Endothelial cell of umbilical vein (primary cell): ENCODE measurements at regions not wholly inside any gene's neighbourhood (a gene's known extent, or its start where the extent isn't known, plus 50 kb on each side); places are given as distances from the start of the nearest gene placed in this dataset.

ENCODE experiments used
- BruUV-seq: library from RNA; stranded (reverse); fragments of 400-500 nt; replicated peaks from 2 replicates; lab custom pipeline; 2021; lab: Mats Ljungman, UMichigan
- CTCF ChIA-PET: fragments of 300-600, 350-600 bp; sonication (Branson Sonifier 250); formaldehyde crosslinking; loops from one replicate; lab custom pipeline; 2021; ENCODE audit warnings: antibody characterized with exemption, inconsistent platforms; lab: Charles Lee
- POLR2A ChIA-PET: fragments of 300-600, 350-600 bp; sonication (Branson Sonifier 250); formaldehyde crosslinking; loops from one replicate; lab custom pipeline; 2021; ENCODE audit warnings: antibody characterized with exemption, inconsistent platforms; lab: Charles Lee
- DNase-seq: peaks from one replicate; pipeline ENCODE4 v3.0.0-alpha.2; 2011; ENCODE audit warnings: low read depth, low spot score
- FAIRE-seq: peaks from 2 replicates; lab custom pipeline; 2011; peaks lifted over from hg19 to GRCh38; lab: Jason Lieb, UNC
- H2AFZ ChIP-seq: 2 replicates; pipeline ENCODE4 v1.6.0; 2012; ENCODE audit warnings: low read depth, low read length, control low read depth, inconsistent platforms
- H3K27ac ChIP-seq: 2 replicates; pipeline ENCODE4 v1.5.1; 2011; ENCODE audit warnings: low read depth, mild to moderate bottlenecking, control low read depth, low read length, moderate library complexity; ENCODE audit not compliant: insufficient read depth
- H3K27me3 ChIP-seq, 2 experiments: 2 replicates each; pipeline versions ENCODE4 v1.6.0 to v1.6.1; 2011; ENCODE audit warnings: low read length in 2 of 2, mixed read lengths in 1 of 2; ENCODE audit not compliant: control insufficient read depth in 2 of 2, insufficient read depth in 2 of 2
- H3K36me3 ChIP-seq, 2 experiments: 2 replicates in 1 of 2; 3 replicates in 1 of 2; pipeline ENCODE4 v1.5.1; 2011; ENCODE audit warnings: low read length in 2 of 2, mild to moderate bottlenecking in 1 of 2, moderate library complexity in 1 of 2; ENCODE audit not compliant: control insufficient read depth in 2 of 2, insufficient read depth in 2 of 2; ENCODE audit errors: extremely low read depth in 1 of 2
- H3K4me1 ChIP-seq: 3 replicates; pipeline ENCODE4 v1.5.1; 2011; ENCODE audit warnings: mild to moderate bottlenecking, low read length; ENCODE audit not compliant: control insufficient read depth, insufficient read depth; ENCODE audit errors: extremely low read depth
- H3K4me2 ChIP-seq: 2 replicates; pipeline ENCODE4 v1.6.1; 2011; ENCODE audit warnings: low read length, control low read depth, mixed read lengths; ENCODE audit not compliant: insufficient read depth
- H3K4me3 ChIP-seq, 3 experiments: fragments of 200-600 bp in 1 of 3; sonication (generic), shearing (Covaris generic) in 1 of 3; replicated peaks in 1 of 3; 2 replicates each; pipeline ENCODE4 v1.5.1; 2011 to 2016; ENCODE audit warnings: control low read depth in 3 of 3, low read length in 3 of 3, mild to moderate bottlenecking in 2 of 3, inconsistent platforms in 1 of 3, low read depth in 1 of 3, moderate library complexity in 1 of 3; ENCODE audit not compliant: insufficient read depth in 1 of 3
- H3K79me2 ChIP-seq: 2 replicates; pipeline ENCODE4 v1.6.0; 2012; ENCODE audit warnings: low read length, inconsistent platforms; ENCODE audit not compliant: control insufficient read depth, insufficient read depth
- H3K9ac ChIP-seq: replicated peaks from 2 replicates; pipeline ENCODE3; 2011; ENCODE audit warnings: low read length, control low read depth; ENCODE audit not compliant: insufficient read depth; ENCODE audit errors: extremely low read depth
- H3K9me1 ChIP-seq: replicated peaks from 3 replicates; pipeline ENCODE4 v1.6.0; 2011; ENCODE audit warnings: mild to moderate bottlenecking, low read length; ENCODE audit not compliant: control insufficient read depth, insufficient read depth; ENCODE audit errors: extremely low read depth
- H3K9me3 ChIP-seq: replicated peaks from 2 replicates; pipeline ENCODE4 v1.5.1; 2012; ENCODE audit warnings: low read length, inconsistent platforms; ENCODE audit not compliant: control insufficient read depth, insufficient read depth
- H4K20me1 ChIP-seq: replicated peaks from 2 replicates; pipeline ENCODE3; 2011; ENCODE audit warnings: mild to moderate bottlenecking, low read length; ENCODE audit not compliant: control insufficient read depth, insufficient read depth; ENCODE audit errors: extremely low read depth
- CTCF ChIP-seq, 2 donors: IDR thresholded peaks; 1 replicate in 1 of 2; 2 replicates in 1 of 2; pipeline ENCODE4 v1.5.1; 2011; ENCODE audit warnings: low read length in 2 of 2, mild to moderate bottlenecking in 2 of 2, moderate library complexity in 2 of 2, control low read depth in 1 of 2, inconsistent platforms in 1 of 2, low read depth in 1 of 2; ENCODE audit not compliant: insufficient read depth in 1 of 2; ENCODE audit errors: extremely low read depth in 1 of 2
- EZH2 ChIP-seq: IDR thresholded peaks from 2 replicates; pipeline ENCODE4 v1.6.1; 2012; ENCODE audit warnings: borderline replicate concordance, low read depth, mild to moderate bottlenecking, moderate library complexity, low read length, inconsistent platforms; ENCODE audit not compliant: severe bottlenecking
- FOS ChIP-seq: IDR thresholded peaks from 2 replicates; pipeline ENCODE4 v1.6.1; 2011; ENCODE audit warnings: mild to moderate bottlenecking, low read length, moderate library complexity, borderline replicate concordance; ENCODE audit not compliant: insufficient read depth
- GATA2 ChIP-seq: IDR thresholded peaks from 2 replicates; pipeline ENCODE4 v1.7.0; 2011; ENCODE audit warnings: low read depth, mild to moderate bottlenecking, moderate library complexity, mixed read lengths, low read length; ENCODE audit not compliant: insufficient read length, insufficient read depth
- JUN ChIP-seq: IDR thresholded peaks from 2 replicates; pipeline ENCODE4 v1.6.1; 2011; ENCODE audit warnings: borderline replicate concordance, low read depth; ENCODE audit not compliant: insufficient read length, insufficient read depth
- MAX ChIP-seq: IDR thresholded peaks from 2 replicates; pipeline ENCODE4 v1.6.1; 2011; ENCODE audit not compliant: insufficient read depth, insufficient read length
- MYC ChIP-seq: IDR thresholded peaks from one replicate; pipeline ENCODE4 v1.6.1; 2011; ENCODE audit warnings: mild to moderate bottlenecking, low read depth, low read length
- POLR2A ChIP-seq: IDR thresholded peaks from 2 replicates; pipeline ENCODE4 v1.6.1; 2012; ENCODE audit warnings: low read depth, mild to moderate bottlenecking, control low read depth, low read length
- POLR2AphosphoS5 ChIP-seq: IDR thresholded peaks from 2 replicates; pipeline ENCODE4 v1.6.1; 2012; ENCODE audit warnings: low read depth, mild to moderate bottlenecking, control low read depth, low read length, moderate library complexity; ENCODE audit not compliant: insufficient read depth
- dilution Hi-C: fragments of 300-500 bp; cut with MboI; formaldehyde crosslinking; loops from one replicate; pipeline ENCODE4 v1.15.0; 2019; ENCODE audit warnings: low sequenced_read_pairs; ENCODE audit not compliant: extremely low pct_ligation_motif_present
- intact Hi-C: fragments of 100-400 bp; cut with micrococcal nuclease; formaldehyde crosslinking; loops from one replicate; pipeline ENCODE4 v1.10.0; 2022

- dilution Hi-C loops, result no loop called here
Measured at GRCh38 chr9:99760421-99760820, 61.3 kb upstream of the NR4A3 start.

More at GRCh38 chr9:99760421-99760820, 61.3 kb upstream of the NR4A3 start:
- Histone ChIP-seq H3K9me3 (no peaks in the 10 kb centered on the region), H3K9me1 (no peaks in the 10 kb centered on the region), H3K4me3 (no peak overlapping the region), H3K4me1 (no peaks in the 10 kb centered on the region), H3K79me2 (no peaks in the 10 kb centered on the region), H3K27me3 (peaks cover 3 to 6% of the 10 kb centered on the region in 2 experiments), H3K9ac (no peak overlapping the region), H3K27ac (no peak overlapping the region), H2AFZ (no peak overlapping the region), H3K36me3 (no peaks in the 10 kb centered on the region), H4K20me1 (no peaks in the 10 kb centered on the region), H3K4me2 (no peak overlapping the region)
- no peak for TF ChIP-seq JUN
- no peak for TF ChIP-seq POLR2A
- no peak for TF ChIP-seq FOS
- no peak for TF ChIP-seq GATA2
- TF ChIP-seq CTCF (IDR thresholded peaks at IDR 0.05; ENCODE audit: extremely low read depth in 1 of 2, insufficient read depth in 1 of 2, low read depth in 1 of 2, low read length in 2 of 2), result no peak
- TF ChIP-seq POLR2AphosphoS5, result no peak
- TF ChIP-seq MYC, result no peak
- no peak for TF ChIP-seq MAX
- TF ChIP-seq EZH2, result no peak
- ChIA-PET POLR2A (no interaction called here), CTCF (no interaction called here)
- DNase-seq, result no peak
- BruUV-seq, result no TSS peak
- intact Hi-C loops, result no loop called here
- no peak for FAIRE-seq
